ENCODE measurements at regions not wholly inside any gene's neighbourhood (a gene's known extent, or its start where the extent isn't known, plus 50 kb on each side); places are given as distances from the start of the nearest gene placed in this dataset.

- Histone ChIP-seq H3K36me3 (no peaks in the 10 kb centered on the region), H3K9me3 (no peaks in the 10 kb centered on the region), H3K27me3 (no peaks in the 10 kb centered on the region), H3K4me3 (no peak overlapping the region), H3K4me1 (no peaks in the 10 kb centered on the region), H3K27ac (no peak overlapping the region)
- intact Hi-C loops (cut with DNase I), result no loop called here
- peak; percentile 22 for ATAC-seq
- TF ChIP-seq CTCF (IDR thresholded peaks at IDR 0.05), result no peak
- no peak for DNase-seq
These were observed 98.9 kb upstream of the KIF5B start for GRCh38 chr10:32155075-32155516.

GRCh38 chr10:32153931-32154330 lies 97.7 kb upstream of the KIF5B start:
- ATAC-seq (no peak), DNase-seq (no peak)
- TF ChIP-seq CTCF (IDR thresholded peaks at IDR 0.05), result no peak
- Histone ChIP-seq H3K27ac (no peak overlapping the region), H3K4me1 (no peaks in the 10 kb centered on the region), H3K4me3 (no peak overlapping the region), H3K9me3 (no peaks in the 10 kb centered on the region), H3K36me3 (no peaks in the 10 kb centered on the region), H3K27me3 (no peaks in the 10 kb centered on the region)
- intact Hi-C loops (cut with DNase I), result no loop called here

- H3K27ac ChIP-seq, result no peak overlapping the region
- H3K4me1 ChIP-seq, result no peaks in the 10 kb centered on the region
- intact Hi-C loops (cut with DNase I), result no loop called here
- DNase-seq (no peak), ATAC-seq (no peak)
- no peak for TF ChIP-seq CTCF (IDR thresholded peaks at IDR 0.05)
- no peak overlapping the region for H3K4me3 ChIP-seq
- no peaks in the 10 kb centered on the region for H3K36me3 ChIP-seq
- no peaks in the 10 kb centered on the region for H3K27me3 ChIP-seq
- H3K9me3 ChIP-seq, result no peaks in the 10 kb centered on the region
These were observed 97.0 kb upstream of the KIF5B start for GRCh38 chr10:32153252-32153651.

- no peaks in the 10 kb centered on the region for H3K4me1 ChIP-seq
- no peaks in the 10 kb centered on the region for H3K36me3 ChIP-seq
- H3K4me3 ChIP-seq, result no peak overlapping the region
- no peaks in the 10 kb centered on the region for H3K9me3 ChIP-seq
- DNase-seq, result no peak
- intact Hi-C loops (cut with DNase I), result no loop called here
- no peaks in the 10 kb centered on the region for H3K27me3 ChIP-seq
- TF ChIP-seq CTCF (IDR thresholded peaks at IDR 0.05), result no peak
- ATAC-seq, result peak; percentile 41
- no peak overlapping the region for H3K27ac ChIP-seq
These were observed 95.6 kb upstream of the KIF5B start for GRCh38 chr10:32151871-32152270.

- Histone ChIP-seq H3K27me3 (no peaks in the 10 kb centered on the region), H3K36me3 (no peaks in the 10 kb centered on the region), H3K27ac (no peak overlapping the region), H3K4me3 (no peak overlapping the region), H3K9me3 (no peaks in the 10 kb centered on the region), H3K4me1 (no peaks in the 10 kb centered on the region)
- TF ChIP-seq CTCF (IDR thresholded peaks at IDR 0.05), result no peak
- DNase-seq (no peak), ATAC-seq (no peak)
- intact Hi-C loops (cut with DNase I), result no loop called here
These were observed 94.4 kb upstream of the KIF5B start for GRCh38 chr10:32150532-32151101.

Measured in upper lobe of right lung (tissue), 1 donor.